ENCODE measurements at regions not wholly inside any gene's neighbourhood (a gene's known extent, or its start where the extent isn't known, plus 50 kb on each side); places are given as distances from the start of the nearest gene placed in this dataset.

GRCh38 chr9:135221951-135222631, 134.6 kb downstream of the OLFM1 start:
- Mint-ChIP-seq H3K36me3 (ENCODE audit: insufficient read depth, unreplicated experiment) (no peaks in the 10 kb centered on the region), H3K9me3 (ENCODE audit: unreplicated experiment) (no peaks in the 10 kb centered on the region), H3K4me3 (ENCODE audit: unreplicated experiment) (no peak overlapping the region), H3K27me3 (ENCODE audit: insufficient read depth, unreplicated experiment) (no peaks in the 10 kb centered on the region), H3K27ac (ENCODE audit: low read depth, unreplicated experiment) (no peak overlapping the region), H3K4me1 (ENCODE audit: insufficient read depth, unreplicated experiment) (no peaks in the 10 kb centered on the region)
- no TSS peak for BruUV-seq (replicated peaks)
- POLR2A ChIA-PET = no interaction called here
- no peak for DNase-seq (ENCODE audit: unreplicated experiment)
- CTCF ChIA-PET = interaction anchor here (0.6 kb wide), 1 partner anchor 35 kb away, joined by 3 read pairs; no protein-coding TSS in a partner anchor
- TF ChIP-seq CTCF (IDR thresholded peaks at IDR 0.05; ENCODE audit: unreplicated experiment) = peak; percentile 5
- intact Hi-C loops (cut with micrococcal nuclease) = no loop called here

- no peak for DNase-seq (ENCODE audit: unreplicated experiment)
- intact Hi-C loops (cut with micrococcal nuclease) = no loop called here
- CTCF ChIA-PET = interaction anchor here (0.6 kb wide), 1 partner anchor 36 kb away, joined by 3 read pairs; no protein-coding TSS in a partner anchor
- no TSS peak for BruUV-seq (replicated peaks)
- Mint-ChIP-seq H3K27ac (ENCODE audit: low read depth, unreplicated experiment) (no peak overlapping the region), H3K27me3 (ENCODE audit: insufficient read depth, unreplicated experiment) (no peaks in the 10 kb centered on the region), H3K9me3 (ENCODE audit: unreplicated experiment) (no peaks in the 10 kb centered on the region), H3K4me3 (ENCODE audit: unreplicated experiment) (no peak overlapping the region), H3K36me3 (ENCODE audit: insufficient read depth, unreplicated experiment) (no peaks in the 10 kb centered on the region), H3K4me1 (ENCODE audit: insufficient read depth, unreplicated experiment) (no peaks in the 10 kb centered on the region)
- TF ChIP-seq CTCF (IDR thresholded peaks at IDR 0.05; ENCODE audit: unreplicated experiment) = no peak
- POLR2A ChIA-PET = no interaction called here
Observed at GRCh38 chr9:135222881-135223760, 135.7 kb downstream of the OLFM1 start.

GRCh38 chr9:135223831-135224230, 136.4 kb downstream of the OLFM1 start:
- ChIA-PET POLR2A (interaction anchor here (0.6 kb wide), 1 partner anchor 878 kb away, joined by 3 read pairs; no protein-coding TSS in a partner anchor), CTCF (no interaction called here)
- Mint-ChIP-seq H3K4me3 (ENCODE audit: unreplicated experiment) (no peak overlapping the region), H3K36me3 (ENCODE audit: insufficient read depth, unreplicated experiment) (no peaks in the 10 kb centered on the region), H3K27me3 (ENCODE audit: insufficient read depth, unreplicated experiment) (no peaks in the 10 kb centered on the region), H3K4me1 (ENCODE audit: insufficient read depth, unreplicated experiment) (no peaks in the 10 kb centered on the region), H3K9me3 (ENCODE audit: unreplicated experiment) (no peaks in the 10 kb centered on the region), H3K27ac (ENCODE audit: low read depth, unreplicated experiment) (no peak overlapping the region)
- intact Hi-C loops (cut with micrococcal nuclease) = no loop called here
- no peak for TF ChIP-seq CTCF (IDR thresholded peaks at IDR 0.05; ENCODE audit: unreplicated experiment)
- no TSS peak for BruUV-seq (replicated peaks)
- no peak for DNase-seq (ENCODE audit: unreplicated experiment)

GRCh38 chr9:135224286-135224877, 136.9 kb downstream of the OLFM1 start:
- no peaks in the 10 kb centered on the region for H3K9me3 Mint-ChIP-seq (ENCODE audit: unreplicated experiment)
- intact Hi-C loops (cut with micrococcal nuclease) = no loop called here
- TF ChIP-seq CTCF (IDR thresholded peaks at IDR 0.05; ENCODE audit: unreplicated experiment) = no peak
- H3K27me3 Mint-ChIP-seq (ENCODE audit: insufficient read depth, unreplicated experiment) = no peaks in the 10 kb centered on the region
- POLR2A ChIA-PET = interaction anchor here (0.6 kb wide), 1 partner anchor 878 kb away, joined by 3 read pairs; no protein-coding TSS in a partner anchor
- CTCF ChIA-PET = no interaction called here
- no peak overlapping the region for H3K27ac Mint-ChIP-seq (ENCODE audit: low read depth, unreplicated experiment)
- no peaks in the 10 kb centered on the region for H3K4me1 Mint-ChIP-seq (ENCODE audit: insufficient read depth, unreplicated experiment)
- BruUV-seq (replicated peaks) = no TSS peak
- no peaks in the 10 kb centered on the region for H3K36me3 Mint-ChIP-seq (ENCODE audit: insufficient read depth, unreplicated experiment)
- peak; percentile 13 for DNase-seq (ENCODE audit: unreplicated experiment)
- H3K4me3 Mint-ChIP-seq (ENCODE audit: unreplicated experiment) = no peak overlapping the region

Data from MCF 10A (cell line).